RWPE1 (cell line): ENCODE measurements at regions not wholly inside any gene's neighbourhood (a gene's known extent, or its start where the extent isn't known, plus 50 kb on each side); places are given as distances from the start of the nearest gene placed in this dataset.
"Not testable (repeated sequence)": the region's sequence is repeated elsewhere in the genome, so short reads cannot be mapped to it uniquely, and the experiment has no call there.

ENCODE experiments used
- CTCF ChIA-PET: fragments of 350-600 bp; sonication (Branson Sonifier 250); formaldehyde crosslinking; extraction: SDS; loops from one replicate; lab custom pipeline; 2021; lab: Yijun Ruan, JAX
- POLR2A ChIA-PET: fragments of 400-600 bp; formaldehyde crosslinking; extraction: SDS; loops from one replicate; lab custom pipeline; 2020; ENCODE audit warnings: antibody characterized with exemption; ENCODE audit not compliant: low non-redundant PET; lab: Yijun Ruan, JAX
- DNase-seq: peaks from one replicate; pipeline ENCODE4 v3.0.0; 2012; ENCODE audit warnings: low spot score
- H3K27ac ChIP-seq: fragments of 450-650 bp; 2 replicates; pipeline ENCODE4 v1.5.1; 2017
- TF ChIP-seq, protein P1 (sequence below): fragments of 450-650 bp; conservative IDR thresholded peaks from 2 replicates; pipeline ENCODE4 v1.5.1; 2017; ENCODE audit warnings: low read depth, mild to moderate bottlenecking

DNA sequence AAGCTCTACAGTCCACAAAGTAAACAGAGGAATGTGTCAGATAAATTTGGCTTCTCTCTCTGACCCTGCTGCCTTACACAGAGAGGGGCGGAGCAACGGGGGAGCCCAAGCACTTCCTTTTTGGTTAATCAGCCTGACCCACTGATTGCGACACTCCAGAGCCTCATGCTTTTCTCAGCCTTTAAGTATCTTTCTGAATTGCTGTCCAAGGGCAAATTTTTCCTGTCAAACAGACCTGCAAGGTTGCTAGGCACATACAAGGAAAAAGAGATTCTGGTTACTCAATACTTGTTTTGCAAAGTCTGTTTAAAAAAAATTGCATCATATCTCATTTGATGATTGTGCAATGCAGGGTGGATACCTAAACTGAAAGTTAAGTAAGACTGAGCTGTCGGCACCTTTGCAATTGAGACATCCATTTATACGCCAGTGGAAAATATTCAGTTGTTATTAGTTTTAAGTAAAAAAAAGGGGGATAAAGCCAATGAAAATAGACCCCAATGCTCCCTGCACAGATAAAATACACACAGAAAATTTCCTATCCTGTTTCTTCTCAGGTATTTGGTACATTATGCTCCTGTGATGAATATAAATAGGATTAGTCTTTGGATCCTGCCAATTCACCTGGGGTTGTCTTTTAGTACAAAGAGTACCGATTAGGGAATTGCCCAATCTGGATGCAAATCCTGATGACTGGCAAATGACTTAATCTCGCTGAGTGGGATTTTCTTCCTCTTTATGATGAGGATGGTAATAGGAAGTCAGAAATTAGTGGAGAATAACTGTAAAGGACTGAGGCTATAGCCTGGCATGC, 260.2 kb upstream of the TRIB2 start:
- H3K27ac ChIP-seq = peak overlapping the region; percentile 70
- POLR2A ChIA-PET = no interaction called here
- DNase-seq = peak; percentile 96
- TF ChIP-seq, protein P1, sequence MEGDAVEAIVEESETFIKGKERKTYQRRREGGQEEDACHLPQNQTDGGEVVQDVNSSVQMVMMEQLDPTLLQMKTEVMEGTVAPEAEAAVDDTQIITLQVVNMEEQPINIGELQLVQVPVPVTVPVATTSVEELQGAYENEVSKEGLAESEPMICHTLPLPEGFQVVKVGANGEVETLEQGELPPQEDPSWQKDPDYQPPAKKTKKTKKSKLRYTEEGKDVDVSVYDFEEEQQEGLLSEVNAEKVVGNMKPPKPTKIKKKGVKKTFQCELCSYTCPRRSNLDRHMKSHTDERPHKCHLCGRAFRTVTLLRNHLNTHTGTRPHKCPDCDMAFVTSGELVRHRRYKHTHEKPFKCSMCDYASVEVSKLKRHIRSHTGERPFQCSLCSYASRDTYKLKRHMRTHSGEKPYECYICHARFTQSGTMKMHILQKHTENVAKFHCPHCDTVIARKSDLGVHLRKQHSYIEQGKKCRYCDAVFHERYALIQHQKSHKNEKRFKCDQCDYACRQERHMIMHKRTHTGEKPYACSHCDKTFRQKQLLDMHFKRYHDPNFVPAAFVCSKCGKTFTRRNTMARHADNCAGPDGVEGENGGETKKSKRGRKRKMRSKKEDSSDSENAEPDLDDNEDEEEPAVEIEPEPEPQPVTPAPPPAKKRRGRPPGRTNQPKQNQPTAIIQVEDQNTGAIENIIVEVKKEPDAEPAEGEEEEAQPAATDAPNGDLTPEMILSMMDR = no peak
- CTCF ChIA-PET = interaction anchor here (0.5 to 0.6 kb wide), 2 partner anchors 7 to 78 kb away, joined by 3 read pairs; no protein-coding TSS in a partner anchor

- ChIA-PET CTCF (no interaction called here), POLR2A (no interaction called here)
- DNase-seq = no peak
- no peak overlapping the region for H3K27ac ChIP-seq
- TF ChIP-seq, protein P1 = no peak
Observed at GRCh38 chr2:12457831-12458230, 258.9 kb upstream of the TRIB2 start.

DNA sequence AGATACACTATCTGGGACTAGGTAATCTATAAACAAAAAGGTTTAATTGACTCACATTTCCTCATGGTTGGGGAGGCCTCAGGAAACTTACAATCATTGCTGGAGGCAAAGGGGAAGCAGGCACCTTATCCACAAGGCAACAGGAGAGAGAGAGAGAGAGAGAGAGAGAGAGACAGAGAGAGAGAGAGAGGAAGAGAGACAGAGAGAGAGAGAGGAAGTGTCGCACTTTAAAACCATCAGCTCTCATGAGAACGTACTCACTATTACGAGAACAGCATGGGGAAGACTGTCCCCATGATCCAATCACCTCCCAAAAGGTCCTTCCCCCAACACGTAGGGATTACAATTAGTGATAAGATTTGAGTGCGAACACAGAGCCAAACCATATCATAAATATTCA, 253.5 kb upstream of the TRIB2 start:
- ChIA-PET CTCF (interaction anchor here (0.7 kb wide), 1 partner anchor 1803 kb away, joined by 3 read pairs; no protein-coding TSS in a partner anchor), POLR2A (no interaction called here)
- no peak for DNase-seq

DNA sequence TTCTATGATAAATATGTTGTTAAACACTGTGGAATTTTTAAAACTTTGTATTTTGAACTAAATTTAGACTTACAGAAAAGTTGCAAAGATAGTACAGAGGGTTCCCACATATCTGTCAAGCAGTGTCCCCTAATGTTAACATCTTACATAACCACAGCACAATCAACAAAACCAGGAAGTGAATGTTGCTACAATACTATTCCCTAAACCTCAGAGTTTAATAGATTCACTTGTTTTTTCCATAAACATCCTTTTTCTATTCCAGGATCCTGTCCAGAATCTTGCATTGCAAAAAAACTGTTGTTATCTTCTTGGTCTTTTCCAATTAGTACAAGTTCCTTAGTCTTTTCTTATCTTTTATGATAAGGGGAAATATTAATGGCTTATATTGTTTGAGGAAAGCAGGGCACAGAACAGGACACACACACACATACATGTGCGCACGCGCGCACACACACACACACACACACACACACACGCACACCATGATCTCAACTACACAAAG, 251.1 kb upstream of the TRIB2 start:
- ChIA-PET POLR2A (no interaction called here), CTCF (interaction anchor here (0.5 kb wide), 1 partner anchor 253 kb away, joined by 3 read pairs; no protein-coding TSS in a partner anchor)
- TF ChIP-seq, protein P1 = no peak
- H3K27ac ChIP-seq = no peak overlapping the region
- no peak for DNase-seq

More for the DNA sequence above, 253.5 kb upstream of the TRIB2 start:
- TF ChIP-seq, protein P1 = no peak
- no peak overlapping the region for H3K27ac ChIP-seq

DNA sequence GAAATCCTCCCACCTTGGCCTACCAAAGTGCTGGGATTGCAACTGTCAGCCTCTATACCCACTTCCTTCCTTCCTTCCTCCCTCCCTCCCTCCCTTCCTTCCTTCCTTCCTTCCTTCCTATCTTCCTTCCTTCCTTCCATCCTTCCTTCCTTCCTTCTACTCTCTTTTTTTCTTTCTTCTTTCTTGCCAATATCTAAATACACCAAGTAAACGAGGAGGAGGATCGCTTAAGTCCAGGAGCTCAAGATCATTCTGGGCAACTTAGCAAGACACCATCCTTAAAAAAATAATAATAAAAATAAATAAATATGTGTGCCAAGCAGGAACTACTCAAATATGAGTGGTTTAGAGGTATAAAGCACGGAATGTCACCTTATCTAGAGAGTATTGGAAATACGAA, 249.4 kb upstream of the TRIB2 start:
- CTCF ChIA-PET = interaction anchor here (0.6 kb wide), 1 partner anchor 126 kb away, joined by 4 read pairs; no protein-coding TSS in a partner anchor
- DNase-seq = no peak
- no peak overlapping the region for H3K27ac ChIP-seq
- TF ChIP-seq, protein P1 = no peak
- POLR2A ChIA-PET = no interaction called here

DNA sequence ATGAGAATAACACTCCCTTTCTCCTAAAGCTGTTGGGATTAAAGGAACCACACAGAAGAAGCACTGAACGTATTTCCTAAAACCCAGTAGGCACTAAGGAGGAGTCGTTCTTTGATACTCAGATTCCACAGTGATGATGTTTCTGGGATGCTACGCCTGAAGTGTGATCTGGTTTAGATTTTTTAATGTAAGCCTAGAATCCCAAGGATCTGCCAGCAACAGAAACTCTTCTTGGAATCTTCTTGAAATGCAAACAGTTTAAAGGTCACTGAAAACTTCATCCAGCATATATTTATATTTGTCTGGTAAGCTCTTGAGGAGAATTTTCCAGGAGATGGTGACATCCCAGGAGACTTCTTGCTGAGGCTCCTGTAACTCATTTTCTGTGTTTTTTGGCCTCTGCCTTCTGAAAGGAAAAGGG, 247.6 kb upstream of the TRIB2 start:
- ChIA-PET POLR2A (no interaction called here), CTCF (no interaction called here)
- H3K27ac ChIP-seq = no peak overlapping the region
- TF ChIP-seq, protein P1 = no peak
- no peak for DNase-seq

- H3K27ac ChIP-seq, POLR2A ChIA-PET, CTCF ChIA-PET, DNase-seq: not testable (repeated sequence)
Observed at GRCh38 chr2:12472265-12472664, 244.5 kb upstream of the TRIB2 start.
